Umbilical cord (tissue), 1 donor: ENCODE measurements at regions not wholly inside any gene's neighbourhood (a gene's known extent, or its start where the extent isn't known, plus 50 kb on each side); places are given as distances from the start of the nearest gene placed in this dataset.

ENCODE experiments used
- DNase-seq: peaks from one replicate; pipeline ENCODE4 v3.0.0-alpha.2; 2015; ENCODE audit warnings: low spot score

DNA sequence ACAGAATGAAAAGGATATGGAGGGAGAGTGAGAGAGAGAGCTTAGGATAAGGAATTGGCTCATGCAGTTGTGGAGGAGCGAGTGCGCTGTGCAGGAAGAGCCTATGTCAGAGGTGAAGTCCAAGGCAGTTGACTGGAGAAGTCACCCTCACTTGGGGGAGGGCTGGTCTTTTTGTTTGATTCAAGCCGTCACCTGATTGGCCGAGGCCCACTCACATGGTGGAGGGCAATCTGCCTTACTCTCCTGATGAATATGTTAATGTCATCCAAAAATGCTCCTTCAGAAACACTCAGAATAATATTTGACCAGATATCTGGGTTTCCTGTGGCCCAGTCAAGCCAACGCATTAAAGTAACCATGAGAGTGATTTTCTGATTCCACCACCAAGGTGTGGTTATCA is 131.7 kb downstream of the KATNIP start:
- no peak for DNase-seq

DNA sequence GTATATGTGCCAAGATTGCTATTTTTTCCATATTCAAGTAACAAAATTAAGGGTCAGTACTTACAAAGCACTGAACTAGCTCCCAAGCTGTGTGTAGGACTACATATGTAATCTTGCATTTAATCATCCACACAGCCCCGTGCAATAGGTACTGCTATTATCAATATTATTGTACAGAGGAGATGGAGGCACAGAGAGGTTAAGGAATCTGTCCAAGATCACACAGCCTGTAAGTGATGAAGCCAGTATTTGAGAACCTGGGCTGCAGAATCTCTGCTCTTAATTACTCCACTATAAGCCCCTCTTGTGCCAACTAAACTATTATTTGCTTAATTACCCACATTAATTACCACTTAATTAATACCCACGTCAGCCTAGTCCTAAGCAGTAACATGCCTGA is 134.1 kb downstream of the KATNIP start:
- DNase-seq = no peak

DNA sequence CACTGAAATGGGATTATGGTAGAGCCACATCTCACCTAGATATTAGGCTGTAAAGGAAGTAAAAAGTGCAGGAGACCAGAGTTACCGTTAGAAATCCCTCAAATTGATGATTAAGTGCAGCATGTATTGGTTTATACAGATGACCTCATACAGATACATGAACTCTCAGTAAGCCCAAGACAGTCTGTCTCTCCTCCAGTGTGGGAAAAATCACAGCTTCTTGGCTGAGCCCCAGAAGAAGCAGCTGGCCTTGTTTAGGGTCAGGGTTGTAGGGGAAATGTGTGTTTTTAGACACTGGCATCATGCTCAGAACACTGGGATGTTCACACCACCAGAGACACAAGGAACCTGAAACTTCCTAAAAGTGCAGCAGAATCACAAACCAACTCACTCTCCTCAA is 135.9 kb downstream of the KATNIP start:
- no peak for DNase-seq

DNA sequence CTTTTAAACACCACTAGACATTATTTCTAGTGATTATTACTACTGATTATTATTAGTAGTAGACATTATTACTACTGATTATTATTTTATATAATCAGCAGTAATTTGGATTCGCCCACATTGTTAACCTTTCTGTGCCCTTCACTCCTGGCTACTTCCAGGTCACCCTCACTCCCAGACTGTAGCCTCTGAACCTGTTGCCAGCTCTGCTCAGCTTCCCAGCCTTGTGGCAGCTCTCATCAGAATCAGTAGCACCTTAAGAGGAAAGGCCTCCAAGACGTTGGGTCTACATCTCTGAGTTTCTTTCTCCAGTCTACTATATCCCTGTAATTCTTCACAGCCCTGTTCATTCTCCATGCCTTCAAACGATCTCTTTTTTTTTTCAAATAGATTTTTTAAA is 137.0 kb downstream of the KATNIP start:
- DNase-seq = no peak

DNA sequence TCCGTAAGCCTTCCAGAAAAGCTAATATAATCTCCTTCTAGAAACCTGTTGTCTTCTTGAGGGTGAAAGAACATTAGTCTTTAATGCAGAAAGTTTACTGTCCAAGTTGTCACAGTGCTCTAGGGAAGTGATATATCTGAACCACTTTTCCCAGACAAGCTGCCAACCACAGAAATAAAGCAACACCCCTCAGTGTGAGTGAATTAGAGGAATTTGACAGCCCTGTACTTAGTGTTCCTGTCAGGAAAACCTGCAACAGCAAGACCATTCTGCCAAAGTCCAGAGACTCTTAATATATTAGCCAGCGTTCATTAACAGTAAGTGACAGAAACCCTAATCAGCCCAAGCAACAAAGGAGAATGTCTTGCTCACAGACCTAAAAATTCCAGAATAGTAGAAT is 137.7 kb downstream of the KATNIP start:
- DNase-seq = no peak

DNA sequence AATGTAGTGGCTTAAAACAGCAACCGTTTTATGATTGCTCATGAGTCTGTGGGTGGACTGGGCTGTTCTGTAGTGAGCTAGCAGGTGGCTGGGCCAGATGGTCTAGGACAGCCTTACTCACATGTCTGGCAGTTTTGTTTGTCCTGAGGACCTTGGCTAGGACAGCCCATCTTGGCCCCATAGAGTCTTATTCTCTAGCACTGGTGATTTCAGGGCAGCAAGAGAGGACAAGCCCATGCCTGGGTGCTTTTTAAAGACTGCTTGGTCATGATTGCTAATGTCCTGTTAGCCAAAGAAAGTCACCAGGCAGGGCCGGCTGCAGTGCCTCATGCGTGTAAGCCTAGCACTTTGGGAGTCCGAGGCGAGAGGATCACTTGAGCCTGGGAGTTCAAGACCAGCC is 139.8 kb downstream of the KATNIP start:
- DNase-seq = no peak

DNA sequence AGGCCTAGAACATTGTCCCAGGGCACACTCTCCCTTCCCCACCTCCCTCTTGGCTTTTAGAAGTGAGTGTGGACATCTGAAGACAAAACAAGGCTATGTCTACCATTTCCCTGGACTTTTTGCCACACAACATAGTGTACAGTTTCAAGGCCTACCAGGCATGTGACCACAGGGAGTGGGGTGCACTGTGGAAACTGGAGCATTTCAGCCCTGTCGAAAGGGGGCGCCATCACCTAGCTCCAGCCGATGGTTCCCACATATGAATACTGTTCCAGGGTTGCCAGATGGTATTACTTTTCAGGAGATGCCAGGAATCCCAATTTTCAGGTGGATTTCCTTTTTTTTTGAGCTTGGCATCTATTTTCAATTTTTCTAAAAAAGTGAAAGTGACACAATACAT is 140.7 kb downstream of the KATNIP start:
- DNase-seq = no peak

DNA sequence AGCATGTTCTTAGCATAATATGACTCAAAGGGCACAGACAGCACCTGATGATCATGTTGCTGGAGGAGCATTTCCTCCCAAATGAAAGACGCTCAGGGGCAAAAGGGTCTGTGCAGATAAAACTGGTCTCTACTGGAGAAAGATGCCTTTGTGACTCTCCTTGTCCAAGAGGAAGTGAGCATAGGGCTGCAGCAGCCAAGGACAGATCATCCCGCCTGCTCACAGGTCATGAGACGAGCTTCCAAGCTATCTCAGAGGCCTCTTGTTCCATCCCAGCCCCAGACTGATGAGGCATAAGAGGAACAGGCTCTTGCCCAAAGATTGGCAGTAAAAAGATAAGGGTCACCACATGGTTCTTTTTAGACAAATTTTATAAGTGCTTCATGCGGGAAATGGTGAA is 141.8 kb downstream of the KATNIP start:
- no peak for DNase-seq

DNA sequence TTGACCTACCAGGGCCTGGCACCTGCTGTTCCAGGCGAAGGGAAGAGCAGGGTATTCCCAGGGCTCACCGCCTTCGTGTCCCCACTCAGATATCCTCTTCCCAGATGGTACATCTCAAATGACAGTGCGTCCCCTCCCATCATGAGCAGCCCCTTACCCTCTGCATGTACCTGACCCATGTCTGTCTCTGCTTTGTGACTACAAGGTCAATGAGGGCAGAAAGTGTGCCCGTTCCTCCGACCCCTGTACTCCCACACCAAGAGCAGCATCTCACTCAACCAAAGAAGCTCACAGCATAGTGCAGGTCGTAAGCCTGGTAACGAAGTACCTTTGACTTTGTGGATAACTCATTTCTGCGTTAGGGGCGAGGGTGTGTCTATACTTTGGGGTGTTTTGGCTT is 142.6 kb downstream of the KATNIP start:
- DNase-seq = no peak

DNA sequence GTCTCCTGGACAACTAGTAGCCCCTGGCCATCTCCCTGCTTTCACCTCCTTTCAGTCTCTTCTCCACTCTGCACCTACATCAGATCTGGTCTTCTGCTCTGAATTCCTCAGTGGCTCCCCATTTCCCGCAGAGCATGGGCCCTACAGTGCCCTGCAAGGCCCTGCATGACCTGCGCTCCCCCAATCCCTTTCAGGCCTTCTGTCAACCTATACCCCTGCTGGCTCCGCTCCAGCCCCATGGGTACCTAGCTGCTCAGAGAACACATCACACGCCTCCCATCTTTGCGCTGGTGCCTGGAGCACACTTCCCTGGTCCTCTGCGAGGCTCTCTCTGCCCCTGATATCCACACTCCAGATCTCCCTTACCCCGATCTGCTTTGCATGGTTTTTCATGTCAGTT is 145.2 kb downstream of the KATNIP start:
- no peak for DNase-seq

DNA sequence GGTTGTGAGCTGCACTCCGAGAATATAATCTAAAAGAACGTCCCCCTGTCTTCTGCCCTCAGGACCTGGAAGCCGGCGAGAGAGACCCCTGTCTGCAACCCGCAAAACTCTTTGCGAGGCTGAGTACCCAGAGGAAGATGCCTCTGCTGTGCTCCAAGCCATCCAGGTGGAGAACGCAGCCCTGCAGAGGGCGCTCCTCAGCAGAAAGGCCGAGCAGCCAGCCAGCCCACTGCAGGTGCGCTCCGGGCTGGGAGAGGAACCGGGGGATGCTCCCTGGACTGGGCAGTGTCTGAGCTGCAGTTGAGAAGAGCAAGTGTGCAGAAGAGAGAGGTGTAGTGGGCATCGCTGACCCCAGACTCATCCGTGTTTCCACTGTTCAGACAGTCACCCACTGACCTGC is 148.3 kb downstream of the KATNIP start:
- no peak for DNase-seq

DNA sequence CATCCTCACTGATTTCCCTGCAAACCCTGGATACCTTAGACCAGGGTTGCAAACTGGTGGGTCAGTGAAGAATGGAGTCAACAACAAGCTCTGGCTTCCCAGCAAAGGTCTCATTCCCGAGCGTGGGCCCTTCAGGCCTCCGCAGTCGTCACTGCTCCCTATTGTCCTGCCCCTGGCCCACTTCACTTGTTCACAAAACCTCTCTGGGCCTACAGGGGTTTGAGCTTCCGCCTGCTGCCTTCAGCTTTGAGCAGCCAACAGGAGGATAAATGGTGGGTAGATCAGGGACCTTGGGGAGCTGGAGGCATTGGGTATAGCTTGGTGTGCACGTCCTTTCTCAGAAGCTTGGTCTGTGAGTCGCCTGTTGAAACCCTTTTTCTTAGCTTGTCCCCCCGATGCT is 148.8 kb downstream of the KATNIP start:
- no peak for DNase-seq

DNA sequence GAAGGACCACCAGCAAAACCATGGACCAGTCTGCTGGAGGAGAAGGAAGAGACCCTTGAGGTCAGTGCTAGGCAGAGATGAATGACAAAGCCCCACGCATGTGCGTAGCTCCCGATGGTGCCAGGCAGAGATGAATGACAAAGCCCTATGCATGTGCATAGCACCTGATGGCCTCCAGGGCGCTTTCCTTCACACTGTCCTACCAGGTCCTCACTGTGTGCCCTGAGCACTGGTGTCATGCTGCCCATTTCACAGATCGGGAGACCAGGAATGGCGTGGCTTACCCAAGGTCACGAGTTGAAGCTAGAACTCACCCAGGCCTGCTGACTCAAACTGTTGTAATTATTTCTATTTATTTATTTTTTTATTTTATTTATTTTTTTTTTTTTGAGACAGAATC is 149.6 kb downstream of the KATNIP start:
- DNase-seq = no peak

DNA sequence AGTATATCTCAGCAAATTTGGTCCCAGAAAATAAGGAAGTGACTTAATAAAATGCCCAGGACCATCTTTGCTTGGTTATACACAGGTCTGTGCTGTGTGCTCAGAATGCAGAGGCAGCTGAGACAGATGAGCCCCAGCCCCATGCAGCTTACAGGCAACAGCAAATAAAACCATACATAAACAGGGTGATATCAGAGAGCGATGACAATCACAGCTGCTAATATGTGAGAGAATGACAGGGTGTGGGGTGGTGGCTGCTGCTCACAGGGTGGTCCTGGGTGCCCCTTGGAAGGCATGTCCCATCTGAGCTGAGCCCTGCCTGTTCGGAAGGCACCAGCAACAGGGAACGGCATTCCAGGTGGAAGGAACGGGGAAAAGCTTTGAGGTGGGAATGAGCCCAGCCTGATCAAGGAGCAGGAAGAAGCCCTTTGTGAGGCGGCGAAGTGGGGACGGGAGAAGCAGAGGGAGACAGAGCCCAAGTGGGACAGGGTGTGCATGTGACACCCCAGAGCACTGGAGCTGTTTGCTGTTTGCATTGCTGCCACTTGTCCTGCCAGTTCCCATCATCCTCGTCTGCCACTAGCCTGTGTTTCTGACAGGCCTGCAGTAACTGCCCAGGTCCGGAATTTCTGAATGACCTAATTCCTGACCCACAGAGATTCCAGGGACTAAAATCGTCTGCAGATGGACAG is 150.5 kb downstream of the KATNIP start:
- no peak for DNase-seq

DNA sequence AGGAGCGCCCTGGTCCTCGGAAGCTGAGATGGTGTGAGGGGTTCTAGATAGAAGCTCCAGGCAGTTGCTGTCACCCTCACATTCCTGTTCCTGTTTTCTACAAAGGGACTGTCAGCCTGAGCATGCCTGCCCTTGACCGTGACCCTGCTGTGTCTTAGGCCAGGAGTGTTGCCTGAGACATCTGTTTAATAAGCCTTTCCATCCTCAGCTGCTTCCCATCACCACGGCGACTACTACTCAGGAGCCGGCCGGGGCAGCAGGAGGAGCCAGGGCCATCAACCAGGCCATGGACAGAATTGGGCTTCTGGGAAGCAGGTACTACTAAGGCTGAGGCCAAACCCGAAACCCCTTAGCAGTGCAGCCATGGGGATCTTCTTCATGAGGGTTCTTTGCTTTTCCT is 151.4 kb downstream of the KATNIP start:
- no peak for DNase-seq

DNA sequence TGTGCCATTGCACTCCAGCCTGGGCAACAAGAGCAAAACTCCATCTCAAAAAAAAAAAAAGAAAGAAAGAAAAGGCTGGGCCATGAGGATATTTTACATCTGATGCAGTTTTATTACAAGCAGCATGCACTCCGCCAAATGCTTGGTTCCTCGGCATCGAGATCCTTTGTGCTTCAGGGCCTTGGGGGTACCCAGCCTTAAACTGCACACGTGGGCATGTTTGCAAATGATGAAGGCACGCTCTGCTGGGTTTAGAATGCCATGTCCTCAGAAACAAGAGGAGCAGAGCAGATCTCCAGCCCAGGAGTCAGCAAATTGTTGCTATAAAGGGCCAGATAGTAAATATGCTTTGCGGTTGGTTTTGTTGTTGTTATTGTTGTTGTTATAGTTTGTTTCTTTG is 153.2 kb downstream of the KATNIP start:
- DNase-seq = no peak

DNA sequence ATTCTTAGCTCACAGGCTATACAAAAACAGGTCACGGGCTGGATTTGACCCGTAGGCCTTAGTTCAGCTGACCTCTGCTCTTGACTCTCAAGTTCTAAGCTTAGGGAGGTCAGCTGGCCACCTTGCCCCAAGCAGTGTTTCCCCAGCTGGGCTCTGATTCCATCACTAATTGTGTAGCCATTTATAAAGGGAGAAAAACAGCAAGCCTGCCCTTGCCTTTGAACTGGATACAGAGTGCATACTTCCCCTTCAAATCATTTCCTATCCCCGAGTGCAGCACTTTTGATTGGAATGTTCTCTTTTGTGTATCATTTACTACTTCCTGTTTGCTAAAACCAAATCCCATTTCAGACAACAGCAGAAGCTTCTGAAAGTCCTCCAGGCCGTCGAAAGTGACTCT is 153.6 kb downstream of the KATNIP start:
- DNase-seq = no peak

DNA sequence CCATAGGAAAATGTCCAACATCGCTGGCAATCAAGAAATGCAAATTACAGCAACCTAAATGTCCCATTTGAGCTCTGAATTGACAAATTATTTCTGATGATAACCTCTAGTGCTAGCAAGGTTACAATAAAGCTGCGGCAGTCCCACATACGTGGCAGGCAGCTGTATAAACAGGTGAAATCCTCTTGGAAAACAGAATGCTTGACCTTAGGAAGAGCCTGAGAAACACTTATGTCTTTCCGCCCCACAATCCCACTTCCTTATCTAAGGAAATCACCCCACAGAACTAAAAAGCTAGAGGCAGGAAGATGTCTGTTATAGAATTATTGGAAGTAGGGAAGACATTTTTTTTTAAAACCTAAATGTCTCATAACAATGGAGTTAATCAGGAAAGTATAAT is 154.3 kb downstream of the KATNIP start:
- DNase-seq = no peak

DNA sequence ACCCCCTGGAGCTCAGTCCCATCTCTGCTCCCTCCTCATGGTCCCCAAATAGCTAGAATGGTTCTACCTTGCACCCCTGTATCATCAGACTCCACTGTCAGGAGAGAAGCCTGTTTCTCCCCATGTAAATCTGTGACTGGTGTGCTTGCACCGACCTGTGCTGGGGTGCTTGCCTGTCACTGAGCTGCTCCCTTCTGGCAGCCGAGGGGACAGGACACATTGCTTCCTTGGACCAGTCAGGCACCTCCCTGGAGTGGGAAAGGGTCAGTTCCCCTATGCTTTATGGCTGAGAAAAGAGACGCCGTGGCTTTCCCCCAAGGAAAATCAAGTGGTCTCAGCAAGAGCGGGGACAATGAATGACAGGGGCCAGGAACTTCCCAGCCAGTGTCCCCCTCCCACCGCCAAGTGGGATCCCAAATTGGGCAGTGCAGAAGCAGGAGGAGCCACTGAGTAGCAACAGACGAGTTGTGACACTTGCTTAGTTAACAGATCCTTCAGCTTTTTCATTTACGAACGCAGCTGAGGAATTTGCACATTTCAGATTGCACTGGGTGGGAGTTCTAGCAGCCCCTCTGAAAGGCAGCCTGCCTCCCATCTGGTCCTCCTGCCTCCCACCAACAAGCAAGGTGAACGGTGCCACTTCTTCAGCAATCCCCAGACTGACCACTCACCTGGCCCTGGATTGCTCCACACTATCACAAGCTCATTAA is 156.4 kb downstream of the KATNIP start:
- DNase-seq = no peak

DNA sequence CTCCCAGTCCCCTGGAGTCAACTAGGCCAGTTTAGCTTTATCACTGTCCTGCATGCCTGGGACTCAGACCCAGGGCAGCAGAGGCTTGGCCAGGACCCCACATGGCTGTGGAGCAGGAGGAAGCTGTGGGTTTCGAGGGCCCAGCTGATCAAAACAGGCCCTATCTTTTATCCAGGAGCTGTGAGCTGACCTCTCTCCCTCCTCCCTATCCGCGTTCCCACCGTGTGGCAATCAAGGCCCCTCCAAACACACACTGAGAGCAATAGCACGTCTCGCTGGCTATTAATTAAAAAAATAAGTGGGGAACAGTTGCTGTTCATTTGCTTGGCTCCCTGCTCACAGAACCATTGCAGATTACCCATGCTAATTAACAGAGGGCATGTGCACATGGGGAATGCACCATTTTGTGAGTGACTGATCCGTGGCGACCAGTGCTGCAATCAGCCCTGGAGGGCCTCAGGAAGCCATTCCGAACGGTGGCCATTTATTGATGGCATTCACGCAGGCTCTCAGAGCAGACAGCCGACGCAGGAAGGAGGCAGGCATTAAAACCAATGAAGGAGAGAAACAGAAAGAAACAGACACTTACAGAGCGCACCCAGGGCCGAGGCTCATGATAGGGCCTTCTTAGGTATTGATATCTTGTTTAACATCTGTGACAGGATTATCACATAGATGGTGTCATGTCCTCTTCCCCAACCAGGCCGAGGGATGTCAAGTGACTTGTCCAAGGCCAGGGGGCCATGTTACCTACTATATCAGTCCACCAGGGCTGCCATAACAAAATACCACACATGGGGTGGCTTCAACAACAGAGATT is 157.1 kb downstream of the KATNIP start:
- no peak for DNase-seq

DNA sequence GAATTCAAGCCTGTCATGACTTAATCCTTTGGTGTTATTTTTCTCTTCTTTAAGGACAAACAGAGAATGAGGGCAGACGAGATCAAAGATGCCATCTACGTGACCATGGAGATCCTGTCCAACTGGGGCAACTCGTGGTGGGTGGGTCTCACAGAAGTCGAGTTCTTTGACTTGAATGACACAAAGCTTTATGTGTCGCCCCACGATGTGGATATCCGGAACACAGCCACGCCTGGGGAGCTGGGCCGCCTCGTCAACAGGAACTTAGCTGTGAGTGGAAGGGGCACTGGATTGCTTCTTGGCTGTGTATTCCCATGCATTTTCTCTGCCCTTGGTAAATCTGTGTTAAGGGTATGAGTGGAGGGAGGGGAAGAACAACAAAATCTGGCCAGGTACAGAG is 158.7 kb downstream of the KATNIP start:
- DNase-seq = no peak

DNA sequence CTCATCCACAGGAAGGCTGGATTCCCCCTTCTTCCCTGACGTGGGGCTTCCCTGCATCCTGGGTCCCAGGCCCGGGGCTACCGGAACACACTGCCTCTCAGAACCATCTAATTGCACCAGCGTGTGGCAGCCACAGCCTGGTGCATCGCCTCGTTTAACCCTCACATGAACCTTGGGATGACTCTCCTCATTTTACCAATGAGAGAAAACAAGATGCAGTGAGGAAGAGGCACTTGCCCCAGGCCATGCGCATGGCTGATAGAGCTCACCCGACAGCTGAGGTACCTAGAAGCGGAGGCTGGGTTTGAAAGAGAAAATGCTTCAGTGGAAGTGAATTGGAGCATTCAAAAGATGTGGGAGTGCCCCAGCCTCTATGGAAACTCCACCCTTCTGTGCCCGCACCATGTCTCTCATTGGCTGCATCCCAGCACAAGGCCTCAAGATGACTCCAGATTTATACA is 162.3 kb downstream of the KATNIP start:
- no peak for DNase-seq

DNA sequence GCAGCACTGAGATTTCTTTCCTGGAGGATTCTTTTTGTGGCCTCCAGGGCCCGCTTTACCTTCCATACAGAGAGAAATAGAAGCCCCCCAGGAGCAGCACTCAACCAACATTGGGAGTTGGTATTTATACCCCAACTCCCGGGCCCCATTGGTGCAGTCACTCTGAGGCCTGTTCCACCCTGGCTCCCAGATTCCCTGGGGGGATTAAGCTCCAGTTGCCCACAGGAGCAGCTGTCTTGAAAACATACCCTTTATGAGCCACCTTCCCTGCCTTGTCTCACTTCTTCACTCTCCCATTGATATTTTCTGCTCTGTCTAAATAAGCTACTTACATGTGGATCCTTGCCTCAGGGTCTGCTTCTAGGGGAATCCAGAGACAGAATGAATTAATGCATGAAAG is 167.8 kb downstream of the KATNIP start:
- DNase-seq = no peak
